ENCODE measurements at regions not wholly inside any gene's neighbourhood (a gene's known extent, or its start where the extent isn't known, plus 50 kb on each side); places are given as distances from the start of the nearest gene placed in this dataset.

- H3K79me2 ChIP-seq (ENCODE audit: insufficient read depth): no peaks in the 10 kb centered on the region
- no peaks in the 10 kb centered on the region for H3F3A ChIP-seq (replicated peaks; ENCODE audit: insufficient read depth)
- no peaks in the 10 kb centered on the region for H3K4me1 ChIP-seq (ENCODE audit: control insufficient read depth in 1 of 2, insufficient read depth in 2 of 2, low read depth in 1 of 2, low read length in 1 of 2)
- H3K4me2 ChIP-seq: no peak overlapping the region
- no peaks in the 10 kb centered on the region for H3K27me3 ChIP-seq (ENCODE audit: insufficient read depth)
- CTCF ChIA-PET: interaction anchor here (0.6 kb wide), 1 partner anchor 436 kb away, joined by 3 read pairs; no protein-coding TSS in a partner anchor
- H3K4me3 ChIP-seq (ENCODE audit: low read depth in 2 of 2, low read length in 1 of 2): no peak overlapping the region
- H3K36me3 ChIP-seq (replicated peaks in 1 of 2; ENCODE audit: control insufficient read depth in 1 of 2, insufficient read depth in 2 of 2, low read length in 1 of 2): no peaks in the 10 kb centered on the region
- no peak overlapping the region for H3K9ac ChIP-seq
- WGBS (ENCODE audit: low lambda C conversion rate): 52% methylated on average over 5 of the region's 5 CpGs
- H3K27ac ChIP-seq (ENCODE audit: low read depth in 2 of 2, low read length in 1 of 2): no peak overlapping the region
- H2AFZ ChIP-seq (ENCODE audit: low read depth): peak overlapping the region; percentile 53; the same call in 1 of the 2 replicates
- POLR2A ChIA-PET: no interaction called here
- no peak for DNase-seq
- TF ChIP-seq RFX5 (IDR thresholded peaks at IDR 0.05; ENCODE audit: low read length) (no peak), RXRA (IDR thresholded peaks at IDR 0.05; ENCODE audit: borderline replicate concordance, low read depth) (no peak)
- no peaks in the 10 kb centered on the region for H3K9me2 ChIP-seq
- no peaks in the 10 kb centered on the region for H4K20me1 ChIP-seq (ENCODE audit: insufficient read depth)
- H3K9me3 ChIP-seq: no peaks in the 10 kb centered on the region
Observed at GRCh38 chr3:151999936-152000335, 126.5 kb downstream of the SUCNR1 start.

DNA sequence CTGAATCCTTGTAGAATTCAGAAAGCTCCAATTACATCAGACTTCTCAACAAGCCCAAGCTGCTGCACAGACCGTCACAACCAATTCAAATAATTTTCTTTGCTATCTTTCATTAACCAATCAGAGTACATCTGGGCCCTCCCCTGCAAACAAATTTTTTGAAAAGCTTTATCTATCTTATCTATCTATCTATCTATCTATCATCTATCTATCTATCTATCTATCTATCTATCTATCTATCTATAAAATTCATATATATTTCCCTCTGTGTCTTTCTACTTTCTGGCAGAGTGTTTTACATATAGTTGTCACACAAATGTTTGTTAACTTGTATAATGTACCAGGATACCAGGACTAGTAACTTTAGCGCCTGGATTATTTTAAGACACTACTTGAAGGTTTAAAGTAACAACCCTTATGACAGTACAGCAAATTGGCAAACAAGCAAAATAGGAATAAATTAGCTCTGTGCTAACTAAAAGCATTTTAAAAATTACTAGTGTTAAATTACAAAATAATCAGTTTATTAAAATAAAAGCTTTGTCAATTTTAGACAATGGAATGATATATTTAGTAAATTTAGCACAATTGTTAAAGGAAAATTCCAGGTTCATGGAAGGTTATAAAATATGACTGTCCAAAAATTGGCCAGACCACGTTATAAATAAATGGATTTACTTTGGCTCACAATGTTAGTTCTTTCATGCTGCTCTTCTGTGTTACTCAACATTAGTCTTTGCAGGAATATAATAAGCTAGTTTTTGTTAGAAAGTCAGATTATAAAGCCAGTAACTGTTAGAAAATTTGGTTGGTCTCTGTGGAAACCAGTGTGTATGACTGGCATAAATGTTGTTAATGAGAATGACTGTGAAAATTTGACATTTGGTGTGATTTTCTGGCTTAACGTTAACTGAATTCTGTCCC is 138.6 kb downstream of the SUCNR1 start:
- Histone ChIP-seq H3F3A (replicated peaks; ENCODE audit: insufficient read depth) (no peaks in the 10 kb centered on the region), H3K9me2 (no peaks in the 10 kb centered on the region), H4K20me1 (ENCODE audit: insufficient read depth) (no peaks in the 10 kb centered on the region), H3K36me3 (replicated peaks in 1 of 2; ENCODE audit: control insufficient read depth in 1 of 2, insufficient read depth in 2 of 2, low read length in 1 of 2) (no peaks in the 10 kb centered on the region), H3K4me2 (no peak overlapping the region), H3K27me3 (ENCODE audit: insufficient read depth) (no peaks in the 10 kb centered on the region), H3K4me1 (ENCODE audit: control insufficient read depth in 1 of 2, insufficient read depth in 2 of 2, low read depth in 1 of 2, low read length in 1 of 2) (no peaks in the 10 kb centered on the region), H3K27ac (ENCODE audit: low read depth in 2 of 2, low read length in 1 of 2) (no peak overlapping the region), H3K9ac (no peak overlapping the region), H2AFZ (ENCODE audit: low read depth) (no peak overlapping the region), H3K4me3 (ENCODE audit: low read depth in 2 of 2, low read length in 1 of 2) (no peak overlapping the region), H3K9me3 (no peaks in the 10 kb centered on the region), H3K79me2 (ENCODE audit: insufficient read depth) (no peaks in the 10 kb centered on the region)
- no peak for DNase-seq
- POLR2A ChIA-PET: no interaction called here
- no peak for TF ChIP-seq GATA2 (CRISPR knock-in tag; IDR thresholded peaks at IDR 0.05)
- TF ChIP-seq JUND (IDR thresholded peaks at IDR 0.05): no peak
- TF ChIP-seq MXI1 (IDR thresholded peaks at IDR 0.05; ENCODE audit: low read depth, low read length): no peak
- TF ChIP-seq RCOR1 (IDR thresholded peaks at IDR 0.05; ENCODE audit: low read length): no peak
- no peak for TF ChIP-seq RFX5 (IDR thresholded peaks at IDR 0.05; ENCODE audit: low read length)
- TF ChIP-seq PBX3 (IDR thresholded peaks at IDR 0.05): no peak
- no peak for TF ChIP-seq FOXM1 (IDR thresholded peaks at IDR 0.05; ENCODE audit: low read depth)
- no peak for TF ChIP-seq YY1 (IDR thresholded peaks at IDR 0.05; ENCODE audit: low read depth)
- TF ChIP-seq NFIC (IDR thresholded peaks at IDR 0.05; ENCODE audit: borderline replicate concordance): no peak
- no peak for TF ChIP-seq TCF12 (IDR thresholded peaks at IDR 0.05)
- no peak for TF ChIP-seq REST (IDR thresholded peaks at IDR 0.05; ENCODE audit: low read depth, low read length)
- TF ChIP-seq, protein P1, sequence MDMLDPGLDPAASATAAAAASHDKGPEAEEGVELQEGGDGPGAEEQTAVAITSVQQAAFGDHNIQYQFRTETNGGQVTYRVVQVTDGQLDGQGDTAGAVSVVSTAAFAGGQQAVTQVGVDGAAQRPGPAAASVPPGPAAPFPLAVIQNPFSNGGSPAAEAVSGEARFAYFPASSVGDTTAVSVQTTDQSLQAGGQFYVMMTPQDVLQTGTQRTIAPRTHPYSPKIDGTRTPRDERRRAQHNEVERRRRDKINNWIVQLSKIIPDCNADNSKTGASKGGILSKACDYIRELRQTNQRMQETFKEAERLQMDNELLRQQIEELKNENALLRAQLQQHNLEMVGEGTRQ (IDR thresholded peaks at IDR 0.05; ENCODE audit: borderline replicate concordance, low read depth, low read length): no peak
- no peak for TF ChIP-seq FOSL2 (IDR thresholded peaks at IDR 0.05; ENCODE audit: borderline replicate concordance, low read depth)
- TF ChIP-seq CHD2 (IDR thresholded peaks at IDR 0.05; ENCODE audit: low read length, partially characterized antibody): no peak
- TF ChIP-seq TAF1 (IDR thresholded peaks at IDR 0.05; ENCODE audit: borderline replicate concordance, low read depth, low read length): no peak
- no peak for TF ChIP-seq SIN3A (IDR thresholded peaks at IDR 0.05; ENCODE audit: borderline replicate concordance, low read depth, low read length)
- no peak for TF ChIP-seq RAD21 (IDR thresholded peaks at IDR 0.05; ENCODE audit: low read length)
- WGBS (ENCODE audit: low lambda C conversion rate): 49% methylated on average over 4 of the region's 4 CpGs
- CTCF ChIA-PET: interaction anchor here (1.2 kb wide), 1 partner anchor 432 kb away, joined by 4 read pairs; no protein-coding TSS in a partner anchor
